HEK293 (cell line): ENCODE measurements at regions not wholly inside any gene's neighbourhood (a gene's known extent, or its start where the extent isn't known, plus 50 kb on each side); places are given as distances from the start of the nearest gene placed in this dataset.

Experiments
- CTCF ChIA-PET: fragments of 350-600 bp; formaldehyde crosslinking; extraction: SDS; loops from one replicate; lab custom pipeline; 2021; ENCODE audit warnings: antibody characterized with exemption; lab: Yijun Ruan, JAX
- POLR2A ChIA-PET: fragments of 300-600 bp; formaldehyde crosslinking; extraction: SDS; loops from one replicate; lab custom pipeline; 2020; ENCODE audit warnings: antibody characterized with exemption, inconsistent platforms; lab: Yijun Ruan, JAX
- H3K27ac ChIP-seq: fragments of 200-500 bp; sonication (Bioruptor generic); 2 replicates; pipeline ENCODE4 v1.5.1; 2014; ENCODE audit warnings: low read depth, low read length, control low read depth, inconsistent platforms; ENCODE audit errors: extremely low read depth
- H3K36me3 ChIP-seq, 2 experiments: fragments of 200-500 bp in 1 of 2; sonication (Bioruptor generic) in 1 of 2; 1 replicate in 1 of 2; 2 replicates in 1 of 2; pipeline ENCODE4 v1.5.1; 2014 to 2017; ENCODE audit warnings: inconsistent platforms in 2 of 2, low read length in 2 of 2; ENCODE audit not compliant: control insufficient read depth in 2 of 2, insufficient read depth in 1 of 2
- H3K4me1 ChIP-seq: fragments of 200-500 bp; sonication (Bioruptor generic); 2 replicates; pipeline ENCODE4 v1.5.1; 2014; ENCODE audit warnings: mild to moderate bottlenecking, low read length, inconsistent platforms; ENCODE audit not compliant: control insufficient read depth, insufficient read depth
- H3K4me3 ChIP-seq: 2 replicates; pipeline ENCODE4 v1.5.1; 2011; ENCODE audit warnings: low read depth, mild to moderate bottlenecking, control low read depth, low read length, moderate library complexity
- H3K9me3 ChIP-seq: fragments of 200-500 bp; sonication (Bioruptor generic); 2 replicates; pipeline ENCODE4 v1.5.1; 2014; ENCODE audit warnings: low read depth, low read length, inconsistent platforms; ENCODE audit not compliant: control insufficient read depth, insufficient read depth
- EGR2 ChIP-seq: fragments of 450-650 bp; formaldehyde crosslinking; IDR thresholded peaks from 2 replicates; pipeline ENCODE4 v1.5.1; 2016; ENCODE audit warnings: low read depth, missing biosample characterization, missing genetic modification characterization
- GLIS2 ChIP-seq: fragments of 450-650 bp; formaldehyde crosslinking; IDR thresholded peaks from 2 replicates; pipeline ENCODE4 v1.5.1; 2016; ENCODE audit warnings: missing biosample characterization, missing genetic modification characterization
- KLF16 ChIP-seq: fragments of 450-650 bp; formaldehyde crosslinking; IDR thresholded peaks from 2 replicates; pipeline ENCODE4 v1.5.1; 2017; ENCODE audit warnings: missing biosample characterization, missing genetic modification characterization
- PRDM2 ChIP-seq: fragments of 450-650 bp; formaldehyde crosslinking; IDR thresholded peaks from 2 replicates; pipeline ENCODE4 v1.5.1; 2016; ENCODE audit warnings: missing biosample characterization, missing genetic modification characterization, borderline replicate concordance
- TCF7L2 ChIP-seq: IDR thresholded peaks from 2 replicates; pipeline ENCODE4 v1.6.1; 2011; ENCODE audit warnings: low read depth, mild to moderate bottlenecking, inconsistent platforms, low read length, moderate library complexity, borderline replicate concordance
- ZFP41 ChIP-seq: fragments of 450-650 bp; formaldehyde crosslinking; IDR thresholded peaks from 2 replicates; pipeline ENCODE4 v1.5.1; 2016; ENCODE audit warnings: missing biosample characterization, missing genetic modification characterization, borderline replicate concordance
- ZIC2 ChIP-seq: fragments of 450-650 bp; formaldehyde crosslinking; IDR thresholded peaks from 2 replicates; pipeline ENCODE4 v1.5.1; 2016; ENCODE audit warnings: missing biosample characterization, missing genetic modification characterization
- ZNF146 ChIP-seq: fragments of 450-650 bp; formaldehyde crosslinking; IDR thresholded peaks from 2 replicates; pipeline ENCODE4 v1.5.1; 2016; ENCODE audit warnings: missing biosample characterization, missing genetic modification characterization
- ZNF148 ChIP-seq: fragments of 450-650 bp; formaldehyde crosslinking; IDR thresholded peaks from 2 replicates; pipeline ENCODE4 v1.5.0; 2017; ENCODE audit warnings: missing biosample characterization, missing genetic modification characterization, borderline replicate concordance
- ZNF169 ChIP-seq: fragments of 450-650 bp; formaldehyde crosslinking; IDR thresholded peaks from 2 replicates; pipeline ENCODE4 v1.5.1; 2016; ENCODE audit warnings: missing biosample characterization, missing genetic modification characterization
- ZNF23 ChIP-seq: fragments of 450-650 bp; formaldehyde crosslinking; IDR thresholded peaks from 2 replicates; pipeline ENCODE4 v1.5.1; 2016; ENCODE audit warnings: missing biosample characterization, missing genetic modification characterization, borderline replicate concordance
- ZNF239 ChIP-seq: fragments of 450-650 bp; formaldehyde crosslinking; IDR thresholded peaks from 2 replicates; pipeline ENCODE4 v1.5.1; 2016; ENCODE audit warnings: missing biosample characterization, missing genetic modification characterization
- ZNF335 ChIP-seq: fragments of 450-650 bp; formaldehyde crosslinking; conservative IDR thresholded peaks from 2 replicates; pipeline ENCODE4 v1.5.1; 2016; ENCODE audit warnings: missing biosample characterization, missing genetic modification characterization
- ZNF37A ChIP-seq: fragments of 450-650 bp; IDR thresholded peaks from 2 replicates; pipeline ENCODE4 v1.5.1; 2018; ENCODE audit warnings: missing biosample characterization, missing genetic modification characterization
- ZNF529 ChIP-seq: fragments of 450-650 bp; formaldehyde crosslinking; IDR thresholded peaks from 2 replicates; pipeline ENCODE4 v1.5.1; 2017; ENCODE audit warnings: missing genetic modification characterization, missing biosample characterization; ENCODE audit not compliant: insufficient replicate concordance
- ZNF548 ChIP-seq: fragments of 450-650 bp; formaldehyde crosslinking; IDR thresholded peaks from 2 replicates; pipeline ENCODE4 v1.5.1; 2016; ENCODE audit warnings: missing biosample characterization, missing genetic modification characterization
- ZNF561 ChIP-seq: fragments of 450-650 bp; IDR thresholded peaks from 2 replicates; pipeline ENCODE4 v1.5.1; 2018; ENCODE audit warnings: missing biosample characterization, missing genetic modification characterization, borderline replicate concordance
- ZNF580 ChIP-seq: fragments of 450-650 bp; formaldehyde crosslinking; IDR thresholded peaks from 2 replicates; pipeline ENCODE4 v1.5.1; 2016; ENCODE audit warnings: missing biosample characterization, missing genetic modification characterization
- ZNF623 ChIP-seq: fragments of 450-650 bp; formaldehyde crosslinking; IDR thresholded peaks from 2 replicates; pipeline ENCODE4 v1.5.1; 2016; ENCODE audit warnings: missing biosample characterization, missing genetic modification characterization
- ZNF658 ChIP-seq: fragments of 450-650 bp; formaldehyde crosslinking; IDR thresholded peaks from 2 replicates; pipeline ENCODE4; 2016; ENCODE audit warnings: missing biosample characterization, missing genetic modification characterization
- ZNF837 ChIP-seq: fragments of 450-650 bp; formaldehyde crosslinking; IDR thresholded peaks from 2 replicates; pipeline ENCODE4 v1.5.1; 2016; ENCODE audit warnings: missing biosample characterization, missing genetic modification characterization
- ZSCAN4 ChIP-seq: fragments of 450-650 bp; formaldehyde crosslinking; IDR thresholded peaks from 2 replicates; pipeline ENCODE4 v1.5.1; 2017; ENCODE audit warnings: missing biosample characterization, missing genetic modification characterization
- ZXDB ChIP-seq: fragments of 450-650 bp; formaldehyde crosslinking; IDR thresholded peaks from 2 replicates; pipeline ENCODE4 v1.5.1; 2016; ENCODE audit warnings: missing biosample characterization, missing genetic modification characterization

GRCh38 chr12:131589966-131590365, 120.9 kb upstream of the SFSWAP start:
- TF ChIP-seq ZNF623 (tag by site-specific recombination) = no peak
- TF ChIP-seq ZNF658 = no peak
- peak; percentile 95 for TF ChIP-seq ZIC2
- no peak for TF ChIP-seq ZNF561 (tag by site-specific recombination)
- no peak for TF ChIP-seq ZNF239 (tag by site-specific recombination)
- TF ChIP-seq TCF7L2 = no peak
- H3K4me3 ChIP-seq = no peak overlapping the region
- H3K4me1 ChIP-seq = no peaks in the 10 kb centered on the region
- ChIA-PET CTCF (interaction anchor here (1.1 kb wide), 1 partner anchor 485 kb away, joined by 3 read pairs; no protein-coding TSS in a partner anchor), POLR2A (no interaction called here)
- H3K27ac ChIP-seq = no peak overlapping the region
- H3K36me3 ChIP-seq = no peaks in the 10 kb centered on the region
- no peaks in the 10 kb centered on the region for H3K9me3 ChIP-seq

- CTCF ChIA-PET = no interaction called here
- H3K4me3 ChIP-seq = no peak overlapping the region
- POLR2A ChIA-PET = no interaction called here
- H3K36me3 ChIP-seq = no peaks in the 10 kb centered on the region
- H3K27ac ChIP-seq = no peak overlapping the region
- no peak for TF ChIP-seq GLIS2 (tag by site-specific recombination)
- no peak for TF ChIP-seq ZNF529 (tag by site-specific recombination)
- no peak for TF ChIP-seq ZNF169
- TF ChIP-seq TCF7L2 = no peak
- TF ChIP-seq ZSCAN4 (tag by site-specific recombination) = no peak
- TF ChIP-seq ZNF548 (tag by site-specific recombination) = no peak
- TF ChIP-seq ZNF23 (tag by site-specific recombination) = no peak
- TF ChIP-seq PRDM2 (tag by site-specific recombination) = no peak
- no peak for TF ChIP-seq EGR2 (tag by site-specific recombination)
- no peak for TF ChIP-seq ZXDB (tag by site-specific recombination)
- no peak for TF ChIP-seq ZNF580
- no peak for TF ChIP-seq ZNF37A (tag by site-specific recombination)
- no peak for TF ChIP-seq ZNF837 (tag by site-specific recombination)
- TF ChIP-seq ZFP41 = no peak
- no peak for TF ChIP-seq KLF16
- no peak for TF ChIP-seq ZNF148
- TF ChIP-seq ZNF146 (tag by site-specific recombination) = no peak
- no peak for TF ChIP-seq ZNF335 (tag by site-specific recombination)
- TF ChIP-seq, all 188 proteins: peak for 0
- Histone ChIP-seq H3K4me1 (no peaks in the 10 kb centered on the region), H3K9me3 (no peaks in the 10 kb centered on the region)
Measured at GRCh38 chr12:131591136-131591535, 119.8 kb upstream of the SFSWAP start.
